Trophoblast cell (in vitro differentiated cells and primary cell): ENCODE measurements at regions not wholly inside any gene's neighbourhood (a gene's known extent, or its start where the extent isn't known, plus 50 kb on each side); places are given as distances from the start of the nearest gene placed in this dataset.
A peak's percentile ranks its signal among the peaks of the same experiment; 100 is the strongest.
"Not testable (repeated sequence)": the region's sequence is repeated elsewhere in the genome, so short reads cannot be mapped to it uniquely, and the experiment has no call there.

Experiments
- DNase-seq, 2 donors: peaks; one replicate each; pipeline ENCODE4 v3.0.0-alpha.2; 2016
- H2AFZ ChIP-seq: 2 replicates; pipeline ENCODE4 v1.6.1; 2013; ENCODE audit warnings: low read length, moderate library complexity, mild to moderate bottlenecking; ENCODE audit not compliant: insufficient read depth, poor library complexity
- H2AK5ac ChIP-seq: 2 replicates; pipeline ENCODE4 v1.6.1; 2013; ENCODE audit warnings: mild to moderate bottlenecking, low read length
- H2BK120ac ChIP-seq: 2 replicates; pipeline ENCODE4 v1.6.1; 2013; ENCODE audit warnings: low read length, mild to moderate bottlenecking, moderate library complexity; ENCODE audit not compliant: insufficient read depth, poor library complexity
- H2BK12ac ChIP-seq: 2 replicates; pipeline ENCODE4 v1.6.1; 2013; ENCODE audit warnings: mild to moderate bottlenecking, low read length, moderate library complexity
- H2BK5ac ChIP-seq: 2 replicates; pipeline ENCODE4 v1.6.1; 2013; ENCODE audit warnings: low read length, low read depth, moderate library complexity, mild to moderate bottlenecking; ENCODE audit not compliant: poor library complexity
- H3K14ac ChIP-seq: 2 replicates; pipeline ENCODE4 v1.6.1; 2013; ENCODE audit warnings: mild to moderate bottlenecking, low read length
- H3K18ac ChIP-seq: 2 replicates; pipeline ENCODE4 v1.6.1; 2013; ENCODE audit warnings: mild to moderate bottlenecking, low read length
- H3K23ac ChIP-seq: 2 replicates; pipeline ENCODE4 v1.6.1; 2013; ENCODE audit warnings: low read length
- H3K27ac ChIP-seq: 2 replicates; pipeline ENCODE4 v1.5.1; 2013; ENCODE audit warnings: low read depth, mild to moderate bottlenecking, inconsistent platforms, low read length, moderate library complexity
- H3K27me3 ChIP-seq: 2 replicates; pipeline ENCODE4 v1.6.1; 2013; ENCODE audit warnings: inconsistent platforms, mild to moderate bottlenecking, low read length, moderate library complexity; ENCODE audit not compliant: insufficient read depth
- H3K36me3 ChIP-seq, 2 experiments: 1 replicate in 1 of 2; 2 replicates in 1 of 2; pipeline ENCODE4 v1.6.1; 2013; ENCODE audit warnings: low read length in 2 of 2, mild to moderate bottlenecking in 2 of 2, moderate library complexity in 1 of 2; ENCODE audit not compliant: insufficient read depth in 2 of 2, control insufficient read depth in 1 of 2
- H3K4ac ChIP-seq: 2 replicates; pipeline ENCODE4 v1.6.1; 2013; ENCODE audit warnings: low read depth, mild to moderate bottlenecking, low read length, moderate library complexity
- H3K4me1 ChIP-seq, 2 experiments: 1 replicate in 1 of 2; 2 replicates in 1 of 2; pipeline ENCODE4 v1.6.1; 2013; ENCODE audit warnings: low read length in 2 of 2, mild to moderate bottlenecking in 2 of 2, moderate library complexity in 1 of 2; ENCODE audit not compliant: insufficient read depth in 2 of 2, control insufficient read depth in 1 of 2
- H3K4me2 ChIP-seq: 2 replicates; pipeline ENCODE4 v1.6.1; 2013; ENCODE audit warnings: inconsistent platforms, mild to moderate bottlenecking, low read length, moderate library complexity
- H3K4me3 ChIP-seq: 2 replicates; pipeline ENCODE4 v1.5.1; 2013; ENCODE audit warnings: mild to moderate bottlenecking, low read depth, low read length, inconsistent platforms
- H3K79me1 ChIP-seq: one replicate; pipeline ENCODE4 v1.6.1; 2013; ENCODE audit warnings: low read length
- H3K79me2 ChIP-seq: 2 replicates; pipeline ENCODE4 v1.6.1; 2013; ENCODE audit warnings: low read length, mild to moderate bottlenecking; ENCODE audit not compliant: control insufficient read depth, insufficient read depth, poor library complexity
- H3K9ac ChIP-seq: 2 replicates; pipeline ENCODE4 v1.6.1; 2013; ENCODE audit warnings: mild to moderate bottlenecking, low read length
- H3K9me3 ChIP-seq: 2 replicates; pipeline ENCODE4 v1.6.1; 2013; ENCODE audit warnings: low read depth, mild to moderate bottlenecking, control low read depth, inconsistent platforms, low read length; ENCODE audit not compliant: insufficient read depth
- H4K12ac ChIP-seq: 2 replicates; pipeline ENCODE4 v1.6.1; 2013; ENCODE audit warnings: low read depth, mild to moderate bottlenecking, low read length, moderate library complexity
- H4K8ac ChIP-seq: 2 replicates; pipeline ENCODE4 v1.6.1; 2013; ENCODE audit warnings: low read depth, mild to moderate bottlenecking, low read length, moderate library complexity
- H4K91ac ChIP-seq: one replicate; pipeline ENCODE4 v1.6.1; 2013; ENCODE audit warnings: low read depth, mild to moderate bottlenecking, low read length, moderate library complexity
- WGBS: extraction: QIAGEN DNeasy Blood & Tissue Kit; methylation state at CpG from one replicate; pipeline ENCODE4 v1.1.7; 2013; ENCODE audit warnings: missing lambda C conversion rate; ENCODE audit not compliant: insufficient read length, insufficient coverage; ENCODE audit errors: extremely low coverage; 5-methylcytosine and 5-hydroxymethylcytosine counted together

GRCh38 chr15:96984121-96984671, 653.7 kb downstream of the NR2F2 start:
- WGBS: no CpG with 5 or more reads among the region's 58 CpGs

GRCh38 chr15:96992817-96993216, 662.3 kb downstream of the NR2F2 start:
- H3K4ac ChIP-seq: no peak overlapping the region
- H2BK5ac ChIP-seq: no peak overlapping the region
- DNase-seq: no peak
- H3K79me2 ChIP-seq: no peaks in the 10 kb centered on the region
- H3K9ac ChIP-seq: no peak overlapping the region
- no peaks in the 10 kb centered on the region for H3K4me1 ChIP-seq
- no peak overlapping the region for H3K18ac ChIP-seq
- H3K27ac ChIP-seq: no peak overlapping the region
- H3K27me3 ChIP-seq: no peaks in the 10 kb centered on the region
- no peaks in the 10 kb centered on the region for H3K79me1 ChIP-seq
- H2BK120ac ChIP-seq: no peak overlapping the region
- H3K4me3 ChIP-seq: no peak overlapping the region
- no peaks in the 10 kb centered on the region for H3K9me3 ChIP-seq
- H3K23ac ChIP-seq: no peak overlapping the region
- H2AFZ ChIP-seq: no peak overlapping the region
- H3K36me3 ChIP-seq: no peaks in the 10 kb centered on the region
- H2AK5ac ChIP-seq: no peak overlapping the region
- H4K12ac ChIP-seq: no peak overlapping the region
- no peak overlapping the region for H3K4me2 ChIP-seq
- no peak overlapping the region for H3K14ac ChIP-seq
- no peak overlapping the region for H2BK12ac ChIP-seq
- no peak overlapping the region for H4K91ac ChIP-seq
- H4K8ac ChIP-seq: no peak overlapping the region
- no CpG with 5 or more reads among the region's 5 CpGs for WGBS

More at GRCh38 chr15:96984121-96984671, 653.7 kb downstream of the NR2F2 start:
- H3K4me1 ChIP-seq, H3K27me3 ChIP-seq, H4K8ac ChIP-seq, H3K4me3 ChIP-seq, H4K91ac ChIP-seq, H3K27ac ChIP-seq, H2BK120ac ChIP-seq, H2BK12ac ChIP-seq, H3K79me1 ChIP-seq, H3K23ac ChIP-seq, H4K12ac ChIP-seq, H3K9me3 ChIP-seq, H3K36me3 ChIP-seq, H3K18ac ChIP-seq, H3K9ac ChIP-seq, H3K4ac ChIP-seq, H3K14ac ChIP-seq, H2AFZ ChIP-seq, H2BK5ac ChIP-seq, DNase-seq, H2AK5ac ChIP-seq, H3K79me2 ChIP-seq: not testable (repeated sequence)
- peak overlapping the region; percentile 43 for H3K4me2 ChIP-seq

GRCh38 chr15:96997538-96997937, 667.0 kb downstream of the NR2F2 start:
- H2AK5ac ChIP-seq: no peak overlapping the region
- no peak overlapping the region for H3K14ac ChIP-seq
- H3K4me3 ChIP-seq: no peak overlapping the region
- H3K27me3 ChIP-seq: no peaks in the 10 kb centered on the region
- no peak overlapping the region for H4K91ac ChIP-seq
- WGBS: no CpG with 5 or more reads among the region's 3 CpGs
- no peak overlapping the region for H2BK12ac ChIP-seq
- H3K36me3 ChIP-seq: no peaks in the 10 kb centered on the region
- H2BK120ac ChIP-seq: no peak overlapping the region
- no peaks in the 10 kb centered on the region for H3K79me1 ChIP-seq
- no peaks in the 10 kb centered on the region for H3K4me1 ChIP-seq
- H3K9ac ChIP-seq: no peak overlapping the region
- H4K12ac ChIP-seq: no peak overlapping the region
- no peak overlapping the region for H3K4ac ChIP-seq
- DNase-seq: no peak
- H3K27ac ChIP-seq: no peak overlapping the region
- H3K9me3 ChIP-seq: no peaks in the 10 kb centered on the region
- no peak overlapping the region for H2AFZ ChIP-seq
- H3K23ac ChIP-seq: no peak overlapping the region
- H4K8ac ChIP-seq: no peak overlapping the region
- H3K4me2 ChIP-seq: no peak overlapping the region
- no peak overlapping the region for H2BK5ac ChIP-seq
- no peaks in the 10 kb centered on the region for H3K79me2 ChIP-seq
- no peak overlapping the region for H3K18ac ChIP-seq

GRCh38 chr15:97009031-97009431, 678.5 kb downstream of the NR2F2 start:
- Histone ChIP-seq H3K9ac (no peak overlapping the region), H3K79me2 (no peaks in the 10 kb centered on the region), H3K27me3 (no peaks in the 10 kb centered on the region), H3K23ac (no peak overlapping the region), H3K18ac (no peak overlapping the region), H3K14ac (no peak overlapping the region), H2BK120ac (no peak overlapping the region), H4K91ac (no peak overlapping the region), H3K36me3 (no peaks in the 10 kb centered on the region), H3K4me2 (no peak overlapping the region), H3K27ac (no peak overlapping the region), H3K4me3 (no peak overlapping the region), H2BK12ac (no peak overlapping the region), H3K4me1 (peaks cover 0 to 4% of the 10 kb centered on the region in 2 experiments), H3K9me3 (no peaks in the 10 kb centered on the region), H2AFZ (no peak overlapping the region), H3K79me1 (peaks cover 2% of the 10 kb centered on the region), H2BK5ac (no peak overlapping the region), H3K4ac (no peak overlapping the region), H4K12ac (no peak overlapping the region), H4K8ac (no peak overlapping the region), H2AK5ac (no peak overlapping the region)
- DNase-seq: peak in 1 of 2 donors; percentile 35
- no CpG with 5 or more reads among the region's 6 CpGs for WGBS
